HCT116 (cell line): ENCODE measurements at regions not wholly inside any gene's neighbourhood (a gene's known extent, or its start where the extent isn't known, plus 50 kb on each side); places are given as distances from the start of the nearest gene placed in this dataset.

Experiments used
- ATAC-seq: fragments of 200-7000 bp; cut with Tn5 transposase; 2 replicates; pipeline ENCODE4 v1.9.1; 2020; ENCODE audit warnings: mild to moderate bottlenecking, moderate library complexity
- BruUV-seq: library from RNA; stranded (reverse); fragments of 400-500 nt; replicated peaks from 2 replicates; lab custom pipeline; 2021; lab: Mats Ljungman, UMichigan
- CTCF ChIA-PET: fragments of 300-600 bp; sonication (Branson Sonifier 250); formaldehyde crosslinking; loops from one replicate; lab custom pipeline; 2021; ENCODE audit warnings: antibody characterized with exemption; lab: Charles Lee
- POLR2A ChIA-PET: fragments of 300-600, 350-600 bp; sonication (Branson Sonifier 250); formaldehyde crosslinking; loops from one replicate; lab custom pipeline; 2021; ENCODE audit warnings: antibody characterized with exemption; lab: Charles Lee
- RAD21 ChIA-PET, 2 experiments: fragments of 300-600 bp; sonication (Branson Sonifier 250); formaldehyde crosslinking; loops; one replicate each; lab custom pipeline; 2023; ENCODE audit warnings: low total read pairs in 2 of 2; ENCODE audit not compliant: uncharacterized antibody in 2 of 2, unreplicated experiment in 2 of 2, low non-redundant PET in 1 of 2; lab: Charles Lee
- DNase-seq: peaks from one replicate; pipeline ENCODE4 v3.0.0-alpha.2; 2010; ENCODE audit warnings: low read depth, low spot score
- H2AFZ ChIP-seq: fragments of 200-600 bp; shearing (Covaris generic), sonication (generic); 2 replicates; pipeline ENCODE4 v1.6.1; 2017; ENCODE audit warnings: low read depth, mixed run types, mixed read lengths, antibody characterized with exemption, low read length; ENCODE audit not compliant: poor library complexity, severe bottlenecking
- H3K27ac ChIP-seq: 2 replicates; pipeline ENCODE4 v1.5.1; 2012; ENCODE audit warnings: low read depth, low read length
- H3K27me3 ChIP-seq: fragments of 200-600 bp; sonication (generic); 2 replicates; pipeline ENCODE4 v1.6.1; 2016; ENCODE audit warnings: mixed run types, low read length, mixed read lengths; ENCODE audit not compliant: insufficient read depth
- H3K36me3 ChIP-seq, 2 experiments: fragments of 200-500 bp in 1 of 2; fragments of 200-600 bp in 1 of 2; sonication (Bioruptor generic) in 1 of 2; sonication (generic) in 1 of 2; 2 replicates each; pipeline versions ENCODE4 v1.5.1 to v1.6.1; 2014 to 2016; ENCODE audit warnings: low read length in 2 of 2, inconsistent platforms in 1 of 2, mixed read lengths in 1 of 2, mixed run types in 1 of 2; ENCODE audit not compliant: insufficient read depth in 2 of 2, control insufficient read depth in 1 of 2
- H3K4me1 ChIP-seq, 2 experiments: fragments of 200-600 bp in 1 of 2; sonication (generic) in 1 of 2; 2 replicates each; pipeline versions ENCODE4 v1.5.1 to v1.6.1; 2012 to 2017; ENCODE audit warnings: low read length in 2 of 2, inconsistent platforms in 1 of 2, mild to moderate bottlenecking in 1 of 2, mixed read lengths in 1 of 2, mixed run types in 1 of 2, moderate library complexity in 1 of 2; ENCODE audit not compliant: insufficient read depth in 2 of 2, control insufficient read depth in 1 of 2
- H3K4me2 ChIP-seq: fragments of 200-600 bp; sonication (generic); 2 replicates; pipeline ENCODE4 v1.6.1; 2017; ENCODE audit warnings: mixed run types, low read length, mixed read lengths
- H3K4me3 ChIP-seq, 2 experiments: fragments of 200-600 bp in 1 of 2; sonication (generic) in 1 of 2; replicated peaks in 1 of 2; 2 replicates each; pipeline ENCODE4 v1.5.1; 2011 to 2016; ENCODE audit warnings: low read length in 2 of 2, control low read depth in 1 of 2, low read depth in 1 of 2, mild to moderate bottlenecking in 1 of 2, mixed read lengths in 1 of 2, mixed run types in 1 of 2
- H3K79me2 ChIP-seq: fragments of 200-600 bp; sonication (generic); 2 replicates; pipeline ENCODE4 v1.6.1; 2017; ENCODE audit warnings: mild to moderate bottlenecking, mixed run types, low read length, moderate library complexity, mixed read lengths; ENCODE audit not compliant: insufficient read depth
- H3K9ac ChIP-seq: fragments of 200-600 bp; sonication (generic); 2 replicates; pipeline ENCODE4 v1.6.1; 2016; ENCODE audit warnings: low read length, mixed read lengths
- H3K9me2 ChIP-seq: fragments of 200-600 bp; sonication (generic), shearing (Covaris generic); 2 replicates; pipeline ENCODE4 v1.6.1; 2017; ENCODE audit warnings: mixed run types, mild to moderate bottlenecking, moderate library complexity; ENCODE audit not compliant: insufficient read depth
- H3K9me3 ChIP-seq, 2 experiments: fragments of 200-500 bp in 1 of 2; fragments of 200-600 bp in 1 of 2; sonication (Bioruptor generic) in 1 of 2; sonication (generic) in 1 of 2; 2 replicates each; pipeline ENCODE4 v1.6.1; 2014 to 2017; ENCODE audit warnings: low read length in 2 of 2, mixed read lengths in 2 of 2, inconsistent platforms in 1 of 2, low read depth in 1 of 2, mild to moderate bottlenecking in 1 of 2, mixed run types in 1 of 2, moderate library complexity in 1 of 2; ENCODE audit not compliant: control insufficient read depth in 1 of 2, insufficient read depth in 1 of 2
- H4K20me1 ChIP-seq: fragments of 200-600 bp; sonication (generic), shearing (Covaris generic); 2 replicates; pipeline ENCODE4 v1.6.1; 2017; ENCODE audit warnings: mixed run types, mild to moderate bottlenecking, moderate library complexity; ENCODE audit not compliant: insufficient read depth
- CBX3 ChIP-seq: IDR thresholded peaks from 2 replicates; pipeline ENCODE4 v1.6.1; 2012; ENCODE audit warnings: low read depth
- EGR1 ChIP-seq: IDR thresholded peaks from 2 replicates; pipeline ENCODE4 v1.6.1; 2012; ENCODE audit warnings: low read depth
- ELF1 ChIP-seq: IDR thresholded peaks from 2 replicates; pipeline ENCODE4 v1.6.1; 2012; ENCODE audit warnings: low read depth, borderline replicate concordance
- EZH2 ChIP-seq: fragments of 200-600 bp; sonication (generic); IDR thresholded peaks from 2 replicates; pipeline ENCODE4 v1.6.1; 2017; ENCODE audit warnings: antibody characterized with exemption, mixed run types
- JUND ChIP-seq: IDR thresholded peaks from 2 replicates; pipeline ENCODE4 v1.6.1; 2012
- POLR2A ChIP-seq: IDR thresholded peaks from 2 replicates; pipeline ENCODE4 v1.7.0; 2011; ENCODE audit warnings: borderline replicate concordance; ENCODE audit not compliant: insufficient read depth, insufficient read length; ENCODE audit errors: extremely low read depth
- RAD21 ChIP-seq: IDR thresholded peaks from 2 replicates; pipeline ENCODE4 v1.6.1; 2012; ENCODE audit warnings: low read depth, mild to moderate bottlenecking
- SIN3A ChIP-seq: IDR thresholded peaks from 2 replicates; pipeline ENCODE4 v1.6.1; 2012; ENCODE audit warnings: low read depth
- YY1 ChIP-seq: IDR thresholded peaks from 2 replicates; pipeline ENCODE4 v1.6.1; 2011; ENCODE audit warnings: low read length, low read depth, moderate library complexity, mild to moderate bottlenecking; ENCODE audit not compliant: insufficient replicate concordance; ENCODE audit errors: extremely low read depth
- intact Hi-C: fragments of 100-400 bp; cut with micrococcal nuclease; formaldehyde crosslinking; loops from 2 replicates; pipeline ENCODE4 v1.10.0; 2022
- TF ChIP-seq, protein P1 (sequence below): IDR thresholded peaks from 2 replicates; pipeline ENCODE4 v1.6.1; 2012
- TF ChIP-seq, protein P2 (sequence below): IDR thresholded peaks from 2 replicates; pipeline ENCODE4 v1.6.1; 2011; ENCODE audit warnings: mild to moderate bottlenecking, low read length, moderate library complexity; ENCODE audit not compliant: insufficient replicate concordance; ENCODE audit errors: extremely low read depth

DNA sequence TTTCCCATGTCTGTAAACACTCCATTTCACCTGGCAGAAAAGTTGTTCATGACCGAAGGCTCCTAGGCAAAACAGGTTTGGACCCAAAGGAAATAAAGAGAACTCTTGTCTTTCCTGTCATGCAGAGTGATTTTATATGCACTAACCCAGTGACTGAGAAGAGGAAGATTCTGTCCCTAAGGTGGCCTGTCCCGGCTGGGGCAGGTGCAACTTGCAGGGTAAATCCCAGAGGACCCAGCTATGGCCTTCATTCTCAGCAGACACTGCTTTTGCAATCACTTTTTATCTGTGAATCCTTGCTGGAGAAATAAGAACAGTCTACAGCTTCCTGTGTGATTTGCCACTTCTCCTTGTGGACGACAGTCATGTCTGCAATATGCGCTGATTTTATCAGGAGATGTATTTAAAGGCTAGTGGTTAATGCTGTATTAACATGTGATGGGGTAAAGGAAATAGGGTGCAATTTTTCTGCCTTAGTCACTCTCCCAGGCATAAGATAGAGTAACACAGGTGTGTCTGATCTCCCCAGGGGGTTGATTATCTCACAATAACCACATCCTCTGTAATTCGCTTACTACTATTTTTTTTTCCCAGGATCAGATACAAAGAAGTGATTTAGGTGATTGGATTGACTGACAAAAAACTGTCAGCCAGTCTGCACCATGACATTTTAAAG, 696.8 kb upstream of the SOX9 start (continued):
- TF ChIP-seq YY1 (peak; percentile 14), SIN3A (peak; percentile 96), JUND (peak; percentile 99), EGR1 (peak; percentile 40; the same call in 1 of the 2 replicates), POLR2A (no peak)

DNA sequence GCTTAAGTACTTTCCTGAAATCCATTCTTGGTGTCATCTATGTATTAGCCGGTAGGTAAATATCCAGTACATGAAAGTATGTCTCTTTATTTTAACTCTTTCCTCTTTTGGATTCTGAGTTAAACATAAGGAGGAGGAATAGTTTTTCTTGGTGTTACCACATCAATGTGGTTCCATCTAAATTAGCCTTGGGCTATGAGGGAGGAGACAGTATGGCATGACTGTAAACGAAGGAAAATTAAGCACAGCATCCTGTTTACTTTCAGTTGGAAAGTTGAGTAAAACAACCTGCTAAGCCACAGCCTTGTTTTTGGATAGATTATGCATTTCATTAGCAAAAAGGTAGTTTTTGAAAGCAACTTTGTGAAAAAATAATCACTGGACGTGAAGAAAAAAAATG, 693.0 kb upstream of the SOX9 start:
- ChIA-PET CTCF (no interaction called here), RAD21 (no interaction called here), POLR2A (no interaction called here)
- no peak overlapping the region for H3K9ac ChIP-seq
- BruUV-seq = no TSS peak
- H3K27me3 ChIP-seq = no peaks in the 10 kb centered on the region
- H3K27ac ChIP-seq = no peak overlapping the region
- peaks cover 19 to 31% of the 10 kb centered on the region in 2 experiments for H3K4me1 ChIP-seq
- H3K36me3 ChIP-seq = peaks cover 0 to 8% of the 10 kb centered on the region in 2 experiments; a peak in 1 of 4 replicates
- H3K9me3 ChIP-seq = peaks cover 0 to 5% of the 10 kb centered on the region in 2 experiments; a peak in 1 of 4 replicates
- H3K4me2 ChIP-seq = no peak overlapping the region
- no peaks in the 10 kb centered on the region for H4K20me1 ChIP-seq
- H3K79me2 ChIP-seq = no peaks in the 10 kb centered on the region
- DNase-seq = no peak
- no peak for ATAC-seq
- no peak overlapping the region for H3K4me3 ChIP-seq
- TF ChIP-seq RAD21 = 0 out of 2 replicates have a peak, but pooled peaks have one; percentile 3
- TF ChIP-seq, protein P1, sequence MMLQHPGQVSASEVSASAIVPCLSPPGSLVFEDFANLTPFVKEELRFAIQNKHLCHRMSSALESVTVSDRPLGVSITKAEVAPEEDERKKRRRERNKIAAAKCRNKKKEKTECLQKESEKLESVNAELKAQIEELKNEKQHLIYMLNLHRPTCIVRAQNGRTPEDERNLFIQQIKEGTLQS = no peak
- no peaks in the 10 kb centered on the region for H3K9me2 ChIP-seq
- intact Hi-C loops = loop anchor here (10.0 kb wide), 1 partner anchor 57 kb away; no protein-coding TSS in a partner anchor
- peak overlapping the region; percentile 10 for H2AFZ ChIP-seq

DNA sequence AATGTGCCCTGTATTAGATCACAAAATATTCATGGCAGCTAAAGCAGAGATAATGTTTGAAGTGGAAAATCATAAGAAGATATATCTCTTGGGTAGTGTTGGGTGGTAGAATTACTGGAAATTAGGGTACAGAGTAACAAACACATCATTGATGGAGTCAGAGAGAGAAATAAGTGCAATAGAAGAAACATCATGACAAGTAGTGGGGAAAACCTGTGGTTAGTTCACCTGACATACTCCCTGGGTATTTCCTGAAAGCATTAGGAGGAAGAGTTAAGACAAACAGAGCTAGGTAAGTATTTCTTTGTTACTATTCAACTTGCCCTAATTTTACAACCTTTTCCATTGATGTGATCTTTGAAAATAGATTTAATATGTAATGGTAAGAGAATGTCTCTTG, 691.9 kb upstream of the SOX9 start:
- TF ChIP-seq, protein P2, sequence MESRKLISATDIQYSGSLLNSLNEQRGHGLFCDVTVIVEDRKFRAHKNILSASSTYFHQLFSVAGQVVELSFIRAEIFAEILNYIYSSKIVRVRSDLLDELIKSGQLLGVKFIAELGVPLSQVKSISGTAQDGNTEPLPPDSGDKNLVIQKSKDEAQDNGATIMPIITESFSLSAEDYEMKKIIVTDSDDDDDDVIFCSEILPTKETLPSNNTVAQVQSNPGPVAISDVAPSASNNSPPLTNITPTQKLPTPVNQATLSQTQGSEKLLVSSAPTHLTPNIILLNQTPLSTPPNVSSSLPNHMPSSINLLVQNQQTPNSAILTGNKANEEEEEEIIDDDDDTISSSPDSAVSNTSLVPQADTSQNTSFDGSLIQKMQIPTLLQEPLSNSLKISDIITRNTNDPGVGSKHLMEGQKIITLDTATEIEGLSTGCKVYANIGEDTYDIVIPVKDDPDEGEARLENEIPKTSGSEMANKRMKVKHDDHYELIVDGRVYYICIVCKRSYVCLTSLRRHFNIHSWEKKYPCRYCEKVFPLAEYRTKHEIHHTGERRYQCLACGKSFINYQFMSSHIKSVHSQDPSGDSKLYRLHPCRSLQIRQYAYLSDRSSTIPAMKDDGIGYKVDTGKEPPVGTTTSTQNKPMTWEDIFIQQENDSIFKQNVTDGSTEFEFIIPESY = no peak
- no peak for TF ChIP-seq YY1
- TF ChIP-seq, protein P1 = no peak
- no peak for TF ChIP-seq EZH2
- TF ChIP-seq CBX3 = no peak; the same call in 1 of the 2 replicates
- TF ChIP-seq ELF1 = no peak
- ChIA-PET RAD21 (no interaction called here), POLR2A (no interaction called here), CTCF (no interaction called here)
- no peak overlapping the region for H2AFZ ChIP-seq
- no peaks in the 10 kb centered on the region for H3K9me2 ChIP-seq
- intact Hi-C loops = loop anchor here (10.0 kb wide), 1 partner anchor 56 kb away; no protein-coding TSS in a partner anchor
- H3K4me1 ChIP-seq = peaks cover 10 to 25% of the 10 kb centered on the region in 2 experiments
- DNase-seq (no peak), ATAC-seq (no peak)
- no peak overlapping the region for H3K27ac ChIP-seq
- no peak overlapping the region for H3K4me3 ChIP-seq
- no peaks in the 10 kb centered on the region; a peak in 1 of 4 replicates for H3K9me3 ChIP-seq
- H3K4me2 ChIP-seq = no peak overlapping the region
- no TSS peak for BruUV-seq
- no peak overlapping the region for H3K9ac ChIP-seq
- H3K36me3 ChIP-seq = 0 out of 4 replicates have a peak, but pooled peaks cover 0 to 8% of the 10 kb centered on the region in 2 experiments
- H4K20me1 ChIP-seq = no peaks in the 10 kb centered on the region
- no peaks in the 10 kb centered on the region for H3K27me3 ChIP-seq
- no peaks in the 10 kb centered on the region for H3K79me2 ChIP-seq
